ENCODE measurements at regions not wholly inside any gene's neighbourhood (a gene's known extent, or its start where the extent isn't known, plus 50 kb on each side); places are given as distances from the start of the nearest gene placed in this dataset.

DNA sequence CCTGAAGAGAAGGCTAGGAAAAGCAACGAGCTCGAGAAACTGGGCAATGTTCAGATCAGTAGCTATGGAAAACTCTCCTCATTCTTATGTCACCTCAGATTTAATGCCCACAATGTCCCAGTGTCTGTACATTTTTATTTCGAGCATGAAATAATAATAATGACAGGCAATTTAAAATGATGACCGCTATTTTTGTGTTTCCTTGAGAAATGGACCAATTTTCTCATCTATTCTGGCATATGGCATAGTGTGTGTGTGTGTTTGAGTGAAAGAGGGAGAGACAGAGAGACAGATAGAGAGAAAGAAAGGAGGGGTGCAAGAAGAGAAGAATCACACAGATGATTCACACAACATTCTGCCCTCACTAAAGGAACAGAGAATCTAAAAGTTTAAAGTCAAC lies 119.1 kb upstream of the C1orf21 start:
- Mint-ChIP-seq H3K27me3 (ENCODE audit: low read depth) (no peaks in the 10 kb centered on the region), H3K4me3 (no peak overlapping the region), H3K9me3 (no peaks in the 10 kb centered on the region; a peak in 1 of 5 replicates), H3K4me1 (peaks cover 20 to 23% of the 10 kb centered on the region in 2 experiments), H3K27ac (no peak overlapping the region), H3K36me3 (ENCODE audit: insufficient read depth in 1 of 3, low read depth in 3 of 3) (no peaks in the 10 kb centered on the region)
- H3K79me2 ChIP-seq (ENCODE audit: insufficient read depth, low read length), result no peaks in the 10 kb centered on the region
- H3K23ac ChIP-seq (ENCODE audit: insufficient read length, low read depth, low read length), result no peak overlapping the region
- H2AFZ ChIP-seq (ENCODE audit: low read length), result no peak overlapping the region
- no peak for DNase-seq
- no peak overlapping the region for H2BK15ac ChIP-seq (ENCODE audit: low read depth, low read length)
- no peak overlapping the region for H3K27ac ChIP-seq (ENCODE audit: insufficient read length, low read depth, low read length)
- no peak overlapping the region for H3K56ac ChIP-seq (ENCODE audit: insufficient read length, low read depth, low read length)
- no peaks in the 10 kb centered on the region for H4K20me1 ChIP-seq (ENCODE audit: control insufficient read depth, insufficient read depth, insufficient read length)
- H2BK12ac ChIP-seq (ENCODE audit: insufficient read length, low read depth, low read length), result no peak overlapping the region
- H2BK20ac ChIP-seq (ENCODE audit: low read depth, low read length, poor library complexity, severe bottlenecking), result no peak overlapping the region
- no peak overlapping the region for H4K91ac ChIP-seq (ENCODE audit: insufficient read length, low read depth, low read length)
- H3K4me1 ChIP-seq (ENCODE audit: insufficient read depth, low read length), result peaks cover 3% of the 10 kb centered on the region
- no peaks in the 10 kb centered on the region for H3K9me3 ChIP-seq (ENCODE audit: control insufficient read depth, low read depth, low read length)
- H3K9ac ChIP-seq (ENCODE audit: extremely low read depth, insufficient read length, low read length), result no peak overlapping the region
- no peak overlapping the region for H3K4ac ChIP-seq (ENCODE audit: low read depth, low read length)
- no peak overlapping the region for H3K14ac ChIP-seq (ENCODE audit: insufficient read depth, low read length)
- H3K27me3 ChIP-seq (ENCODE audit: insufficient read depth, low read length), result no peaks in the 10 kb centered on the region; the same call in 1 of the 2 replicates
- no peak overlapping the region for H4K5ac ChIP-seq (ENCODE audit: insufficient read length, low read depth, low read length)
- H3K23me2 ChIP-seq (ENCODE audit: insufficient read length, low read depth, low read length, poor library complexity, severe bottlenecking), result no peaks in the 10 kb centered on the region
- H3K18ac ChIP-seq (ENCODE audit: insufficient read length, low read depth, low read length), result no peak overlapping the region
- TF ChIP-seq, protein P1, sequence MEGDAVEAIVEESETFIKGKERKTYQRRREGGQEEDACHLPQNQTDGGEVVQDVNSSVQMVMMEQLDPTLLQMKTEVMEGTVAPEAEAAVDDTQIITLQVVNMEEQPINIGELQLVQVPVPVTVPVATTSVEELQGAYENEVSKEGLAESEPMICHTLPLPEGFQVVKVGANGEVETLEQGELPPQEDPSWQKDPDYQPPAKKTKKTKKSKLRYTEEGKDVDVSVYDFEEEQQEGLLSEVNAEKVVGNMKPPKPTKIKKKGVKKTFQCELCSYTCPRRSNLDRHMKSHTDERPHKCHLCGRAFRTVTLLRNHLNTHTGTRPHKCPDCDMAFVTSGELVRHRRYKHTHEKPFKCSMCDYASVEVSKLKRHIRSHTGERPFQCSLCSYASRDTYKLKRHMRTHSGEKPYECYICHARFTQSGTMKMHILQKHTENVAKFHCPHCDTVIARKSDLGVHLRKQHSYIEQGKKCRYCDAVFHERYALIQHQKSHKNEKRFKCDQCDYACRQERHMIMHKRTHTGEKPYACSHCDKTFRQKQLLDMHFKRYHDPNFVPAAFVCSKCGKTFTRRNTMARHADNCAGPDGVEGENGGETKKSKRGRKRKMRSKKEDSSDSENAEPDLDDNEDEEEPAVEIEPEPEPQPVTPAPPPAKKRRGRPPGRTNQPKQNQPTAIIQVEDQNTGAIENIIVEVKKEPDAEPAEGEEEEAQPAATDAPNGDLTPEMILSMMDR (conservative IDR thresholded peaks at IDR 0.05), result no peak
- no CpG with 5 or more reads among the region's 4 CpGs for whole genome bisulfite sequencing (ENCODE audit: extremely low coverage, insufficient read length, low lambda C conversion rate)
- no peak overlapping the region for H3K4me2 ChIP-seq (ENCODE audit: insufficient read depth, insufficient read length, low read length)
- no peak overlapping the region for H2BK120ac ChIP-seq (ENCODE audit: low read depth, low read length, poor library complexity, severe bottlenecking)
- no peak overlapping the region for H4K8ac ChIP-seq (replicated peaks; ENCODE audit: insufficient read length, low read depth, low read length)
- H3T11ph ChIP-seq (ENCODE audit: low read length), result no peak overlapping the region
- no peak overlapping the region for H2BK5ac ChIP-seq (ENCODE audit: insufficient read length, low read length)
- no peak overlapping the region for H2AK5ac ChIP-seq (ENCODE audit: insufficient read length, low read length)
- H3K79me1 ChIP-seq (ENCODE audit: insufficient read depth, low read depth, low read length, poor library complexity, severe bottlenecking), result no peaks in the 10 kb centered on the region
